GM19025 (cell line): ENCODE measurements at regions not wholly inside any gene's neighbourhood (a gene's known extent, or its start where the extent isn't known, plus 50 kb on each side); places are given as distances from the start of the nearest gene placed in this dataset.

Source experiments
- ATAC-seq: cut with Tn5 transposase; IDR thresholded peaks from one replicate; pipeline ENCODE4 v1.9.1; 2021; ENCODE audit warnings: mild to moderate bottlenecking, low read depth, moderate library complexity; ENCODE audit not compliant: unreplicated experiment

GRCh38 chr6:66489269-66489987 lies 782.4 kb upstream of the EYS start:
- no peak for ATAC-seq

DNA sequence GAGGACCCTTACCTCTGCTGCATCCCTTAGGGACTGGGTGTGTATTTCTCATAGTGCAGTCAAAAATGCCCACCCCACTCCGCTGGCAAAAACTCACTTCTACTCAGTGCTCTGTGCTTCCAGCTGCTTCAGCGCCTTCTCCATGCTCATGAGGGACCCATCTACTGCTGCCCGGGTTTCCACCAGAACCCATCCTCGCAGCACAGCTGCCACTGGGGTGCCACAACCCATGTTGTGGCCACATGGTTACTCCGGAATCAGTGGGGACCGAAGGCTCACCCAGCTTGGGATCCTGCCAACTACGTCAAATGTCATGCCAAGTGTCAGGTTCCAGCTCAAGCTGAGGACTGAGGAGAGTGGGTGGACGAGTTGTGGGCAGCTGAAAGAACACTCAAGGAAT lies 774.2 kb upstream of the EYS start:
- no peak for ATAC-seq

- no peak for ATAC-seq
Observed at GRCh38 chr6:66478705-66479104, 771.7 kb upstream of the EYS start.

- ATAC-seq, result no peak
Observed at GRCh38 chr6:66435321-66435720, 728.3 kb upstream of the EYS start.

DNA sequence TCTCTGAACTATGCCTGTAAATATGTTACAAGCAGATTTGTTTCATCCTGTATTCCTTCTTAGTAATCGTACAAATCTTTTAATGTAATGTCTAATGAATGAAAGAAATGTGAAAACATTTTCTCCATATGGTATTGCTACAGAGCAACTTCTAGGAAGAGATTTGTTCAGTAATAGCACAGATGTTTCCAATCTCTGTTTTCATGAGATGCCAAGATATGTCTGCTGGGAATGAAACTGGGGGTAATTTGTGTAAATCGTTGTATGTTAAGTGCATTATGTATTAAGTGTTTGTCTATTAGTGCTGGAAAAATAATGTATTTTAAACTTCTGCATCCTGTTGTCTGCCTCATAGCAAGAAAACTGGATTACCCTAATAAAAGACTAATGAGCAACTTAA lies 722.2 kb upstream of the EYS start:
- ATAC-seq, result no peak

GRCh38 chr6:66423047-66423446 lies 716.0 kb upstream of the EYS start:
- no peak for ATAC-seq

GRCh38 chr6:66421570-66421969 lies 714.5 kb upstream of the EYS start:
- ATAC-seq, result no peak

DNA sequence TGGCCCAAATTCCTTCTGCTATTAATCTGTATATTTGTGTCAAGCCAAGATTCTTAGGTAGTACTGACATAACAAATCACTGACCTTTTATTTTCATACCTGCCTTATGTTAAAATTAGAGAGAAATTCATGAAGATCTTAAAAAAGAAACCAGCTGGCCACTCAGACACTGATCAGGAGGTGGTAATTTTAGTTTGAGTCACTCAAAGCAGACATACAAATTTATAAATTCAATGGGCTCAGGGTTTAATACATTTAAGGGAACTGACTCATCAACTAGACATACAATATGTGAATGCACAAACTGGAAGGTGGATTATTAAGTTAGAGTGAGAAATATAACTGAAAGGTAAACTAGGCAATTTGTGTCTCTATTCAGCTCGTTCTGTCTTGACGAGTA lies 711.9 kb upstream of the EYS start:
- no peak for ATAC-seq

GRCh38 chr6:66403966-66404365 lies 696.9 kb upstream of the EYS start:
- ATAC-seq, result no peak

GRCh38 chr6:66402873-66403272 lies 695.8 kb upstream of the EYS start:
- ATAC-seq, result no peak

DNA sequence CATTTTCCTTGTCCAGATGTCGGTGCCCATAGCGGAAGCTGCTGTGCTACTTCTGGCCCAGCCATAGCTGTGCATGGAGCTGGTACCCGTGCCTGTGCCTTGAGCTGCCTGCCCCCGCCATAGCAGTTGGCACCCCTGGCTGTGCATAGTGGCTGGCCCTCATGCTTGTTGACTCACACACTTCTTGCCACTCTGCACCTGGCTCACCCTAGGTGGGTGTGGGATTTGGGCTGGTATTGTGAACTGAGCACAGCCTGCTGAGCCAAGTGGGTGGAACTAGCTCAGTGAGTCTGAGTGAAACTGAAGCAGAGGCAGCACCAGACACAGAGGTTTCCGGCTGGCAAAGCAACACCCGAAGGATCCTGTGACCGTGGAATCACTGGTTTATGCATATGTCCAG lies 689.5 kb upstream of the EYS start:
- ATAC-seq, result no peak

- ATAC-seq, result no peak
Observed at GRCh38 chr6:66396145-66396544, 689.1 kb upstream of the EYS start.

DNA sequence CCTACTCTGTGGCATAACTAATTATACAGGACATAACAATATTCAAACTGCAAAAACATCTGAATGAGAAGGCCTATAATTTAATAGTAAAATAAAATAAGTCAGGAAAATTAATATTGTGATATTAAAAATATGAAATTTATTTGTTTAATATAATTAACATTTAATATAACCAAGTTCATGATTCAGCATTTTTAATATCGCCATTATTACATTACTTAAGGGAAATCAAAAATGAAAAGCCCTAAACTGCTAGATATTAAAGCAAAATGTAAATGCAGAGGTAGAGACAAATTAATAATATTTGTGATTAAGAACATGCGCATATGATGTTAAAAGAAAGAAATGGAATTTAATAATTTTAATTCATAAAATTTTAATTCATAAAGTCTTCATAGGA lies 683.4 kb upstream of the EYS start:
- no peak for ATAC-seq

GRCh38 chr6:66376001-66376400 lies 669.0 kb upstream of the EYS start:
- no peak for ATAC-seq

DNA sequence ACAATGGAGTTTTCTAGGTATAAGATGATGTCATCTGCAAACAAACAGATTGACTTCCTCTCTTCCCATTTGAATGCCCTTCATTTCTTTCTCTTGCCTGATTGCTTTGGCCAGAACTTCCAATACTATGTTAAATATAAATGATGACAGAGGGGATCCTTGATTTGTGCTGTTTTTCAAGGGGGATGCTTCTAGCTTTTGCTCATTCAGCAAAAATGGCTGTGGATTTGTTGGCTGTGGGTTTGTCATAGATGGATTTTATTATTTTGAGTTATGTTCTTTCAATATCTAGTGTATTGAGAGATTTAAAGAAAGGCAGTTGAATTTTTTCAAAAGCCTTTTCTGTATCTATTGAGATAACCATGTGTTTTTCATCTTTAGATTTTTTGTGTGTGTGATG lies 662.4 kb upstream of the EYS start:
- ATAC-seq, result no peak

DNA sequence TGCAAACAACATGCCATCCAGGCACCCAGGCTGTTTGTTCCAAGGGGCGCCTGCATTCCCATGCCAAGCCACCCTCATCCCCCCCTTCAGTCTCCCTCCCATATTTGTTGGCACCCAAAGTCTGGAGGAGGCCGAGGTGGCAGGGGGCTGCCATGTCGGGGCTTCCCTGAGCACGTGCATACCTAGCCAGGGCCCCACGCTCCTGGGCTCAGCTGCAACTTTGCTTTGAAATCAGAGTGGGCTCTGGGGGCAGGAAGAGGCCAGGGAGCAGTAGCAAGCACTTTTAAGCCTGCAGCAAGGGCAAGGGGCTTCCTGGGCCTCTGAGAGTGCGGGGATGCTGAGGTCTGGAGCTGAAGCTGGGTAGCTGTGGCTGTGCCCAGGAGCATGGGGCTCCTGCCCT lies 655.9 kb upstream of the EYS start:
- ATAC-seq, result no peak

DNA sequence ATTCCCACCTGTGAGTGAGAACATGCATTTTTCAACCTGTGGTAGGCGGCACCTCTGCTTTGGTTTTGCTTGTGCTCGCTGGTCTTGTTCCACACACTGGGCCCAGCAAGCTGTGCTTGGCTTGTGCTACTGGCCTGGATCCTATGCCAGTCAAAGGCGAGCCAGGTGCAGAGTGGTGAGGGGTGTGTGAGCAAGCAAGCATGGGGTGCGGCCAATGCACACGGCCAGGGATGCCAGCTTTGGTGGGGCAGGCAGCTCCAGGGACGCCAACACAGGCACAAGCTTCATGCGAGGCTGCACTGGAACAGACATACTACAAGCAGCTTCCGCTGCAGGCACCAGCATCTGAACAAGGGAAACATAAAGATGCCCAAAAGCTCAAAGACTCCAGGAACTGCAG lies 654.9 kb upstream of the EYS start:
- ATAC-seq, result no peak

DNA sequence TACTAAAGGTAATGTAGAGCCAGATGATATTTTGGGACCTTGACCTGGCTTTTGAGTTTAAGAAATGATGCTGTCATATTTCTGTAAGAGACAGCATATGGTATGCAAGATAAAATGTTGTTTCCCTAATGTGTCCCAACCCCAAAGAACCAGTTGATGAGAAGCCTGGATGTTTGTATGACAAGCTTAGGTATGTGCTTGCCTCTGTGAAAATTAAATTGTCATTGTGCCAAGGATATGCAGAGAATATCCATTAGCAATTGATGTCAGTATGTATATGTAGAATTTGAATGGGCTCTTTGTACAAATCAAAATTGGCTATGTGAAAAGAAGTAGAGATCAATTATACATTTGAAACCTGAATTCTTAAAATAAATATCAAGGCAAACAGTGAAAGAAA lies 650.8 kb upstream of the EYS start:
- no peak for ATAC-seq

DNA sequence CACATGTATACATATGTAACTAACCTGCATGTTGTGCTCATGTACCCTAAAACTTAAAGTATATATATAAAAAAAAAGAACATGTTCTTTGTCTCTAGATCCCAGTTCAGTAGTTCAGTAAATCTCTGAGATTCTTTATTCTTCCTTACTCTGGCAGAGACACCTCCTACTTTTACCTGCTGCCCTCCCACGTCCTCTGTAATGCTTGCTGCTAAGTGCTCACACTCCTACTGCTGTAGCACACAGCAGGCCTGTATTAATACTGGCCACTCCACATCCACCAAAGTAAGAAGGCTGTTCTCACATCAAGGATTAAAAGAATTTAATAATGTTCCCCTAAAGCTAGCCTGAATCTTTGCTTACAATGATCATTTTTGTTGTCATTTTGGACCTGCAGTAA lies 648.4 kb upstream of the EYS start:
- ATAC-seq, result no peak

DNA sequence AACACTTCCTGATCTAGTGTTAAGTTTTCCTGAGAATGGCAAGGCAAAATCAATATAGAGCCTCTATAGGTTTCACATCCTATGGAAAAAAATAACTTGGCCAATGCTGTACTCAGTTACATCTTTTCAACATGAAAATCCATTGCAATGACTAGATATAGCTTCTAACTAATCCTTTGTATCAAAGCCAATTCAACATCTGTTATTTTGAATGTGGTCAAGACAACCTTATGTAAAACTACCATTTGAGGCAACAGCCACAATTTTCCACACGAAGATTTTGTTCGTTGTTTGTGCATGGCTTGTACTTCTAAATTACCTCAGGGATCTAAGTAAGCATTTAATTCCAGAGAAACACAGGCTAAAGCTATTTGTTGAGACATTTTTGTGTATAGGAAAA lies 637.8 kb upstream of the EYS start:
- ATAC-seq, result no peak

GRCh38 chr6:66340736-66341135 lies 633.7 kb upstream of the EYS start:
- no peak for ATAC-seq

DNA sequence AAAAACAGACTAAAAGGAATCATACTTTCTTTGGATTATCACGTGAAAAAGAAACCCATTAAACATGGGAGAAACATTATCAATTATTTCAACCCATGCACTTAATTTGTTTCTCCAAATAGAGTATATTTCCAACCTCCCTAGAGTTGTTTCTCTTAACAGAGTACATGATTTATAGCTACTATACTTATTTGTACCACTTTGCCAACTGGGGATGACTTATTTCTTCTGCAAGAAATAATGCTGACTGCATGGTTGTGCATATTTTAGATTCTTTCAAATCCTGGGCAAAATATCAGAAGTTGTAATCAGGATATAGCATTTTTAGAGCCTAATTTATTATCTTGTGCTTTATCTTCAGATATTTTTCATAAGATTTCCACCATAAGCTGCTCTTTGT lies 629.1 kb upstream of the EYS start:
- ATAC-seq, result no peak

- ATAC-seq, result no peak
Observed at GRCh38 chr6:66328200-66328599, 621.2 kb upstream of the EYS start.
